HG03575 (cell line): ENCODE measurements at regions not wholly inside any gene's neighbourhood (a gene's known extent, or its start where the extent isn't known, plus 50 kb on each side); places are given as distances from the start of the nearest gene placed in this dataset.
"Not testable (repeated sequence)": the region's sequence is repeated elsewhere in the genome, so short reads cannot be mapped to it uniquely, and the experiment has no call there.

ENCODE experiments used
- ATAC-seq: cut with Tn5 transposase; IDR thresholded peaks from one replicate; pipeline ENCODE4 v1.9.1; 2021; ENCODE audit not compliant: unreplicated experiment, insufficient number of reproducible peaks, low FRiP score; ENCODE audit errors: extremely low read depth

GRCh38 chr2:52429740-52430139 lies 1337.9 kb upstream of the CHAC2 start:
- ATAC-seq = no peak

- no peak for ATAC-seq
These were observed 1338.4 kb upstream of the CHAC2 start for GRCh38 chr2:52429171-52429570.

DNA sequence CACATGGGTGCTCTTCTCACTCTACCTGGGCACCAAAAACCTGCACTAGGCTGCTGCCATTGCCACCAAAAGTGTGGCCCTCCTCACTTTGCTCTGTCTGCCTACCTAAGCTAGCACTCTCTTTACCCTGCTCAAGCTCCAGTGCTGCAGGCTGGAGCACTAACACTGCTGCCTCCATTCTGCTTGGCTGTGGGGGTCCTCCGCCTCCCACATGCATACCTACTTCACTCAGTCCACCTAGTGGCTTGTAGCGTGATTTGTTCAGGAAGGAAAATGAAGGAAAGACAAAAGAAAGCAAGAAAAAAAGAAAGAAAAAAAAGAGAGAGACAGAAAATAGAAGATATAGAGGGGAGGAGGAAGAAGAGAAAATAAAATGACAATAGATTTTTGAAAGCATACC lies 1339.4 kb upstream of the CHAC2 start:
- no peak for ATAC-seq

GRCh38 chr2:52423655-52424054 lies 1343.9 kb upstream of the CHAC2 start:
- ATAC-seq = no peak

GRCh38 chr2:52423111-52423510 lies 1344.5 kb upstream of the CHAC2 start:
- ATAC-seq = no peak

GRCh38 chr2:52416340-52416739 lies 1351.3 kb upstream of the CHAC2 start:
- no peak for ATAC-seq

GRCh38 chr2:52414561-52415295 lies 1352.9 kb upstream of the CHAC2 start:
- no peak for ATAC-seq

- not testable (repeated sequence) for ATAC-seq
These were observed 1358.1 kb upstream of the CHAC2 start for GRCh38 chr2:52409308-52410118.

- no peak for ATAC-seq
These were observed 1361.6 kb upstream of the CHAC2 start for GRCh38 chr2:52405980-52406379.

- no peak for ATAC-seq
These were observed 1362.7 kb upstream of the CHAC2 start for GRCh38 chr2:52404866-52405265.

GRCh38 chr2:52404046-52404445 lies 1363.6 kb upstream of the CHAC2 start:
- no peak for ATAC-seq

DNA sequence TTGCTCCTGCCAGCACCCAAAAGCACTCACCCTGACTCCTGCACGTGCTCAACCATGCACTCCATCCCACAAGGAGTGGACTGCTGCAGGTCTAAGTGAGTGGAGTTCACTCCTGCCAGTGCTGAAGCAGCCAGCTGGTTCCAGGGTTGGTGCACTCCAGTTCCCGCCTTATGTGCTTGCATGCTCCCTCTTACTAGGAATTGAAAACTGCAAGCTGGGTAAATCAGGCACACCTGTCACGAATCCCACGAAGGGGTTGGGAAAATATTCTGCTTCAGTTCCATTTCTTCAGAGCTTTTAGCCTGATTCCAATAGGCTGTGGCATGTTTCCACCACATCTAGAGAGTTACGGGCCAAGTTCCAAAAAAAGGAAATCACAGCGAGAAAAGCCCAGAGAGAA lies 1365.5 kb upstream of the CHAC2 start:
- no peak for ATAC-seq

DNA sequence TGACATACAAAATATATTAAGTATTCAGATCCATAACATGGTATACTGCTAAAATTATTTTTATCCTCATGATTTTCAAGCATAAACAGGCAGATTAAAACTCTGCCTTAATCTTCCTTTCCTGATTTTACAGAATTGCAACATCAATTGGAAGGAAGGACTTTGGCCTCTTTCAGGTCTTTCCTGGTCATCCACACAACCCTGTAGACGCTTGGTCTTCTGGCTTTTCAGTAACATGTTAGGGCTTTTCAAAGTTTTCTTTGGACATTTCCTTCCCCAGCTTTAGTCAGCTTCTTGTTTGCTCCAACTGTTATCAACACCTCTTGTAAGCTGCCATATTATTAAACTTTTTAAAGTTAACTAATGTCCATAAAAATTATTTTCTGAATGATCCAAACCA lies 1364.9 kb upstream of the NRXN1 start:
- no peak for ATAC-seq

DNA sequence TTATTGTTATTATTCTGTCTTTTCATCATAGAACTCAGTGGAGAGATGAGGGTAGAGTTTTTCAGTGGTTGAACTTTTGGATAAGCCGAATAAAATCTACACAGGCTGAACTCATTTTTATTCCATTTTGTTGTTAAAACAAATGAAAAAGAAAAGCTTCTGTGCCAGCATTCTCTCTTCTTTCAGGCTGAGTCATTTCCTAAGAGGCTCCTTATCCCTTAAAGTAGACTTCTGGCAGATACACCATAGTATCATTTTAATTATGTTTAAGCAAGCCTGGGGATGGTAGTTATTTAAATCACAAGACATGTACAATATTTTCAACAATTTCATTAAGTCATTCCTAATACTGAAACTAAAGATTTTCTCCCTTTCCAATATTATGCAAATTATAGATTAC lies 1364.0 kb upstream of the NRXN1 start:
- ATAC-seq = no peak

- ATAC-seq = no peak
These were observed 1359.7 kb upstream of the NRXN1 start for GRCh38 chr2:52391621-52392020.

- no peak for ATAC-seq
These were observed 1358.7 kb upstream of the NRXN1 start for GRCh38 chr2:52390651-52391050.

- no peak for ATAC-seq
These were observed 1356.1 kb upstream of the NRXN1 start for GRCh38 chr2:52387937-52388590.

DNA sequence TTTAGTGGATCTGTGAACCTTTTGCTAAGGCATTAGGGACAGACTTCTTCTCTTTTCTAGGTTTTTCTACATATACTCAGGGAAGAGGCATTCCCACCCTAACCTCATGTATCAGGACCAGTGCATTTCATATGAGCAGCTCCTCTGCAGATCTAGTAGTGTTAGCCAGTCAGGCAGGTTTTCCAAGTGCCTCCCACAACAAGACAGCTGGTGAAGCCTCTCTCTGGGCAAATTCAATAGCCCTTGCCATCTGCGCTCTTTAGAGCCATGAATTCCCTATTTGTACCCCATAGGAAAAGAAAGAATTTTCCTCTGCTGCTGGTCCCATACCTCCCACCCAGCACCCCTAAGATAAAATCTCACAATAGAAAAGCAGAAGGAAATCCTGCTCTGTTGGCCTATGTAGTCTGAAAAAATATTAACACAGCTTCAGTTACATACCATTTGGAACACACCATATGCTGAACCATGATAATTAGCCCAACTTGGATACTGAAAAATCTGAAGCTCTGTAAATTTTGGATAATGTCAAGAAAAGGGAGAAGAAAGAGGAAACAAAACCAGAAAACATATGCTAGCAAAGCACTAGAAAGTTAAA lies 1354.6 kb upstream of the NRXN1 start:
- no peak for ATAC-seq

DNA sequence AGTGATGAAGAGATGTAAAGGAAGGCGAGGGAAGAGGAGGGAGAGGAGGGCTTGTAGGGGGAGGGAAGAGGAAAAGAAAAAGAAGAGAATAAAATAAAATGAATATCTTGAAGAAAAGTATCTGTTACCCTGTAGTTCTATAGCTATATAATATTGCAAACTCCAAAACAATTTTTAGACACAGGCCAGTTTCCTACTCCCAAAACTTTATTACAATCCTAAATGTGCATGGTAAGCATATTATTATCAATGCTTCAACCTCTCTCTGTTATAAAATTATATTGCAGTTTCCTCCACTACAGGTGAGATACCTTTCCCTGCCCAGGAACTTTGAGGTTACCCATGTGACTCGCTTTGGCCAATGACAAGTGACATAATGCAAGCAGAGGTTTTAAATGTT lies 1351.6 kb upstream of the NRXN1 start:
- no peak for ATAC-seq

- ATAC-seq = no peak
These were observed 1337.2 kb upstream of the NRXN1 start for GRCh38 chr2:52369178-52369577.
